Mucosa of descending colon (tissue), 3 donors: ENCODE measurements at regions not wholly inside any gene's neighbourhood (a gene's known extent, or its start where the extent isn't known, plus 50 kb on each side); places are given as distances from the start of the nearest gene placed in this dataset.

ENCODE experiments used
- ATAC-seq: fragments of 200-7000 bp; cut with Tn5 transposase; one replicate; pipeline ENCODE4 v1.9.1; 2020; ENCODE audit warnings: mild to moderate bottlenecking, moderate library complexity
- DNase-seq, 3 donors: peaks; one replicate each; pipeline ENCODE4 v3.0.0-alpha.2; 2020
- H3K36me3 ChIP-seq: fragments of 200-600 bp; one replicate; pipeline ENCODE4 v1.8.0; 2021; ENCODE audit warnings: low read depth, mild to moderate bottlenecking
- H3K4me1 ChIP-seq: fragments of 200-600 bp; one replicate; pipeline ENCODE4 v1.8.0; 2021; ENCODE audit warnings: low read depth, mild to moderate bottlenecking
- H3K4me3 ChIP-seq: fragments of 200-600 bp; one replicate; pipeline ENCODE4 v1.8.0; 2021; ENCODE audit warnings: mild to moderate bottlenecking
- H3K9me3 ChIP-seq: fragments of 200-600 bp; one replicate; pipeline ENCODE4 v1.8.0; 2021; ENCODE audit warnings: mild to moderate bottlenecking
- CTCF ChIP-seq: fragments of 200-600 bp; IDR thresholded peaks from one replicate; pipeline ENCODE4 v1.8.0; 2022; ENCODE audit warnings: antibody characterized with exemption, mild to moderate bottlenecking
- intact Hi-C, 2 donors: fragments of 100-400 bp; cut with DNase I in 1 of 2; cut with micrococcal nuclease in 1 of 2; formaldehyde crosslinking; loops; one replicate each; pipeline versions ENCODE4 v1.11.0 to v1.11.1; 2022; cut with DNase I, micrococcal nuclease
- donor health status: DM: no; HTN: no; CAD: no; lungs with moderate emphysema.
- donor health status: DM: no; HTN: no; CAD: no.
- donor health status: DM: no; HTN: yes; CAD: no.

DNA sequence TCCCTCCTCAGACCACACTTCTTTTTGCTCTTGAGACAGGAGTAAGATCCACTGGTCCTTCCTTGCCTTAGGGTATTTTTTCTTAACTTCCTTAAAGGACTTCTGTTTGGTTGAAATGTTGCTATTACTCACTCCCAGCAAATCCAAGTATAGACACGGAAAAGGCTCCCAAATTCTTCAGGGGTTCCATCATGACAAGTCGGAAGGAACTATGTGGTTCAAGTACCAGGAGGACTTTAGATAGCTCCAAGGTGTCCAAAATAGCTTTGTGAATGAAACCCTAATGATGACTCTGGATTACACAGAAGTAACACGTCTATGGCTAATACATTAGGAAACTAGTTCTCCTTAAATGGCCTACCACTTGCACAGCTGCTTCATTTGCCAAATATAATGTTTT lies 238.7 kb downstream of the KCTD12 start:
- Histone ChIP-seq H3K36me3 (no peaks in the 10 kb centered on the region), H3K4me3 (no peak overlapping the region), H3K4me1 (no peaks in the 10 kb centered on the region), H3K9me3 (no peaks in the 10 kb centered on the region)
- ATAC-seq = no peak
- TF ChIP-seq CTCF = no peak
- DNase-seq = no peak
- intact Hi-C loops = no loop called here

DNA sequence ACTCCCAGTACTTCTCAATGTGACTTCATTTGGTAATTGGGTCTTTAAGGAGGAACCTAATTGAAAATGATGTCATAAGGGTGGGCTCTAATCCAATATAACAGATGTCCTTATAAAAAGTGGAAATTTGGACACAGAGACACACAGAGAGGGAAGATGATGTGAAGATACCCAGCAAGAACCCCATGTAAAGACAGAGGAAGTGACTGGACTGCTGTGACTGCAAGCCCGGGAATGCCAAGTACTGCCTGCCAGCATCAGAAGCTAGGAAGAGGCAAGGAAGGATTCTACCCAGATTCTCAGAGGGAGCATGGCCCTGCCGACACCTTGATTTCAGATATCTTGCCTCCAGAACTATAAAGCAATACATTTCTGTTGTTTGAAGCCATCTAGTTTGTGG lies 239.3 kb downstream of the KCTD12 start:
- intact Hi-C loops = no loop called here
- Histone ChIP-seq H3K4me3 (no peak overlapping the region), H3K9me3 (no peaks in the 10 kb centered on the region), H3K36me3 (no peaks in the 10 kb centered on the region), H3K4me1 (no peaks in the 10 kb centered on the region)
- ATAC-seq = no peak
- DNase-seq = no peak
- no peak for TF ChIP-seq CTCF

DNA sequence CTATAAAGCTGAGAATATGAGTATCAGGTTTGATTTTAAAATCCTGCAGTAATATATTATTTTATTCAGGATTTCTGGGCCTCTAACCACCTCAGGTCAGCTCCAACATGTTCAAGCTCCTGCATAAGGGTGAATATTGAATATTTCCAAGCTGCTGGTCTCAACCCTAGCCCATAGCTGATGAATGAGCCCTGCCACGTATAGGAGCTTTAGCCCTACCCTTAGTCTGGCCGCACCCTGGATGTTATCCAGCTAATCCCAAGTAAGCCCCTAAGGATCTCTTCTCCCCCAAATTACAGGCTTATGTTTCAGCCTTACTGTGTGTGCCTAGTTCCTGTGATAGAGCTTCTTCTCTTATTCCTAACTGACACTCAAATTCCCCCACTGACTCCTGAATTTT lies 240.6 kb downstream of the KCTD12 start:
- no peak for ATAC-seq
- no peaks in the 10 kb centered on the region for H3K9me3 ChIP-seq
- TF ChIP-seq CTCF = no peak
- H3K36me3 ChIP-seq = no peaks in the 10 kb centered on the region
- intact Hi-C loops = no loop called here
- DNase-seq = no peak
- H3K4me1 ChIP-seq = no peaks in the 10 kb centered on the region
- H3K4me3 ChIP-seq = no peak overlapping the region

GRCh38 chr13:76644906-76645305 lies 241.3 kb downstream of the KCTD12 start:
- ATAC-seq (no peak), DNase-seq (no peak)
- H3K4me3 ChIP-seq = no peak overlapping the region
- H3K9me3 ChIP-seq = no peaks in the 10 kb centered on the region
- TF ChIP-seq CTCF = no peak
- no peaks in the 10 kb centered on the region for H3K4me1 ChIP-seq
- intact Hi-C loops = no loop called here
- no peaks in the 10 kb centered on the region for H3K36me3 ChIP-seq

DNA sequence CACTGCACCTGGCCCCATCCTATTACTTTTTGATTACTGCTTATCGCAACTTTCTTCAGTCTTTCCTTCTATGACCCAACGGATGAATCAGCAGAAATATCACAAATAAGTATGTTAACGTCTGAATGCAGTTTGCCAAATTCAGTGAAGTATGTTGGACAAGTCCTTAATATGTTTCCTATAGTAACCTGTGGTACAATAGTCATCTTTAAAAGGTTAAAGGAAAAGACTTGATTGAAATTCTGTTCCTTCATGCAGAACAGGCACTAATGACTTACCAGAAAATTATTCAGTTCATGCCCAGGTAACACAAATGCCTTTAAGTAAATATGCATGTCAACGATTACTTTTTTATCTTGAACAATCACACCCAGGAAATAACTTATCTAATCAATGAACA lies 242.6 kb downstream of the KCTD12 start:
- intact Hi-C loops = no loop called here
- no peak for ATAC-seq
- DNase-seq = no peak
- no peak for TF ChIP-seq CTCF
- no peaks in the 10 kb centered on the region for H3K9me3 ChIP-seq
- H3K4me3 ChIP-seq = no peak overlapping the region
- no peaks in the 10 kb centered on the region for H3K4me1 ChIP-seq
- no peaks in the 10 kb centered on the region for H3K36me3 ChIP-seq

- Histone ChIP-seq H3K4me1 (no peaks in the 10 kb centered on the region), H3K4me3 (no peak overlapping the region), H3K9me3 (no peaks in the 10 kb centered on the region), H3K36me3 (no peaks in the 10 kb centered on the region)
- DNase-seq (no peak), ATAC-seq (no peak)
- intact Hi-C loops = no loop called here
- TF ChIP-seq CTCF = no peak
Measured at GRCh38 chr13:76641056-76641455, 245.1 kb downstream of the KCTD12 start.
